Mammary epithelial cell (primary cell): ENCODE measurements at regions not wholly inside any gene's neighbourhood (a gene's known extent, or its start where the extent isn't known, plus 50 kb on each side); places are given as distances from the start of the nearest gene placed in this dataset.

Experiments used
- EZH2 ChIP-seq: IDR thresholded peaks from 2 replicates; pipeline ENCODE4 v1.6.1; 2012; ENCODE audit warnings: low read length, inconsistent platforms, borderline replicate concordance
- TF ChIP-seq, protein P1 (sequence below), 2 donors: IDR thresholded peaks in 1 of 2; conservative IDR thresholded peaks in 1 of 2; 2 replicates each; pipeline ENCODE4 v1.5.1; 2011 to 2012; ENCODE audit warnings: inconsistent platforms in 2 of 2, low read length in 2 of 2, mild to moderate bottlenecking in 2 of 2, control low read depth in 1 of 2, low read depth in 1 of 2; ENCODE audit not compliant: insufficient read depth in 1 of 2; ENCODE audit errors: extremely low read depth in 1 of 2

GRCh38 chr4:84150177-84150576 lies 348.9 kb downstream of the NKX6-1 start:
- TF ChIP-seq, protein P1, sequence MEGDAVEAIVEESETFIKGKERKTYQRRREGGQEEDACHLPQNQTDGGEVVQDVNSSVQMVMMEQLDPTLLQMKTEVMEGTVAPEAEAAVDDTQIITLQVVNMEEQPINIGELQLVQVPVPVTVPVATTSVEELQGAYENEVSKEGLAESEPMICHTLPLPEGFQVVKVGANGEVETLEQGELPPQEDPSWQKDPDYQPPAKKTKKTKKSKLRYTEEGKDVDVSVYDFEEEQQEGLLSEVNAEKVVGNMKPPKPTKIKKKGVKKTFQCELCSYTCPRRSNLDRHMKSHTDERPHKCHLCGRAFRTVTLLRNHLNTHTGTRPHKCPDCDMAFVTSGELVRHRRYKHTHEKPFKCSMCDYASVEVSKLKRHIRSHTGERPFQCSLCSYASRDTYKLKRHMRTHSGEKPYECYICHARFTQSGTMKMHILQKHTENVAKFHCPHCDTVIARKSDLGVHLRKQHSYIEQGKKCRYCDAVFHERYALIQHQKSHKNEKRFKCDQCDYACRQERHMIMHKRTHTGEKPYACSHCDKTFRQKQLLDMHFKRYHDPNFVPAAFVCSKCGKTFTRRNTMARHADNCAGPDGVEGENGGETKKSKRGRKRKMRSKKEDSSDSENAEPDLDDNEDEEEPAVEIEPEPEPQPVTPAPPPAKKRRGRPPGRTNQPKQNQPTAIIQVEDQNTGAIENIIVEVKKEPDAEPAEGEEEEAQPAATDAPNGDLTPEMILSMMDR (conservative IDR thresholded peaks at IDR 0.05 in 1 of 2, IDR thresholded peaks at IDR 0.05 in 1 of 2; ENCODE audit: extremely low read depth in 1 of 2, insufficient read depth in 1 of 2, low read depth in 1 of 2, low read length in 2 of 2): no peak
- TF ChIP-seq EZH2: no peak
